HG02623 (cell line): ENCODE measurements at regions not wholly inside any gene's neighbourhood (a gene's known extent, or its start where the extent isn't known, plus 50 kb on each side); places are given as distances from the start of the nearest gene placed in this dataset.
"Not testable (repeated sequence)": the region's sequence is repeated elsewhere in the genome, so short reads cannot be mapped to it uniquely, and the experiment has no call there.

Source experiments
- ATAC-seq: cut with Tn5 transposase; IDR thresholded peaks from one replicate; pipeline ENCODE4 v1.9.1; 2021; ENCODE audit warnings: moderate library complexity; ENCODE audit not compliant: unreplicated experiment

- ATAC-seq = no peak
These were observed 231.8 kb downstream of the SQOR start for GRCh38 chr15:45866616-45867015.

- no peak for ATAC-seq
These were observed 232.5 kb downstream of the SQOR start for GRCh38 chr15:45867281-45867680.

- no peak for ATAC-seq
These were observed 233.4 kb downstream of the SQOR start for GRCh38 chr15:45868109-45868691.

DNA sequence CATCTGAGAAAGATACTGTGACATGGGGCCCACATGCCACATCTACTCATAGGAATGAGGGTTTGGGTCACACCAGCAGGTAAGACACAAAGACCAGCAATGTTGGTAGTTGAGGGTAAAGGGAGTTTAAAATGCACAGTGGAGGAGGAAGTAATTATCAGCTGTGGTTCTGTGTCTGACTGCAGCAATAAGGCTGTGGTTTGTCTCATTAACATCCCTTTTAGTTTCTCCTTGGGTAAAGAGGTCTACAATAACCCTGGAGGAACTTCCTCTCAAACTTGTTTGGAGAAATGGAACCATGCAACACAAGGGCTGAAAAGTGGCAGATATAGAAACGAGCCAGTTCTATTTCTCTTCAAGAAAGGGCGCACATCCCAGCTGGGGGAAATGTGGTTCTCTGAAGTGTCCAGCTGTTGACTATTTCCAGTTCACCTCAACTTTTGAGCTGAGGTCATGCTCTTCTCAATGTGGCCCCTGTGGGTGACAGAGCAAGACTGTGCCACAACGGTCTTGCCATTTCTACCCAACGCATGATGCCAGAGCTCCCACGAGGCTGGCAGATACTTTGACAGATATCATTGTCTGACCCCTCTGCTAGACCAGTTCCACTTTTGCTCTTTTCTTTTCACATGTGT lies 234.3 kb downstream of the SQOR start:
- ATAC-seq = no peak

GRCh38 chr15:45871121-45871855 lies 236.5 kb downstream of the SQOR start:
- no peak for ATAC-seq

GRCh38 chr15:45873781-45874180 lies 239.0 kb downstream of the SQOR start:
- no peak for ATAC-seq

DNA sequence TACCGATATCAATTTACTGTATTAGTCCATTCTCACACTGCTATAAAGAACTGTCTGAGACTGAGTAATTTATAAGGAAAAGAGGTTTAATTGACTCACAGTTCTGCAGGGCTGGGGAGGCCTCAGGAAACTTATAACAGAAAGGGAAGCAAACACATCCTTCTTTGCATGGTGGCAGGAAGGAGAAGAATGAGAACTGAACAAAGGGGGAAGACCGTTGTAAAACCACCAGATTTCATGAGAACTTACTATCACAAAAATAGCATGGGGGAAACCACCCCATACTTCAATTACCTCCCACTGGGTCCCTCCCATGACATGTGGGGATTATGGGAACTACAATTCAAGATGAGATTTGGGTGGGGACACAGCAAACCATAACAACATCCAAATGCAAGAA lies 239.7 kb downstream of the SQOR start:
- not testable (repeated sequence) for ATAC-seq

GRCh38 chr15:45884289-45884688 lies 249.5 kb downstream of the SQOR start:
- ATAC-seq = no peak

- ATAC-seq = no peak
These were observed 250.1 kb downstream of the SQOR start for GRCh38 chr15:45884755-45885445.

DNA sequence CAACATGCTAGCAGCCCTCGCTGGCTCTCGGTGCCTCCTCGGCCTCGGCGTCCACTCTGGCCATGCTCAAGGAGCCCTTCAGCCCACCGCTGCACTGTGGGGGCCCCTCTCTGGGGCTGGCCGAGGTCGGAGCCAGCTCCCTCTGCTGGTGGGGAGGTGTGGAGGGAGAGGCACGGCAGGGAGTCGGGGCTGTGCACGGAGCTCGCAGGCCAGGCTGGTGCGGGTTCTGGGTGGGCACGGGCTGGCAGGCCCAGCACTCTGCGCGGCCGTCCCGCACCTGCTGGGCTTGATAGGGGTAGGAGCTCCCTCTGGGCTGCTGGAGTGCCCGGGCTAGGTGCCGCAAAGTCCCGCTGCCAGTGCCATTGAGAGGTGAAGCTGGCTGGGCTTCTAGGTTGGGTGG lies 251.0 kb downstream of the SQOR start:
- ATAC-seq = no peak

GRCh38 chr15:45891766-45892165 lies 256.9 kb downstream of the SQOR start:
- ATAC-seq = no peak

GRCh38 chr15:45892182-45892581 lies 257.4 kb downstream of the SQOR start:
- no peak for ATAC-seq

GRCh38 chr15:45903283-45903682 lies 268.5 kb downstream of the SQOR start:
- ATAC-seq = no peak

DNA sequence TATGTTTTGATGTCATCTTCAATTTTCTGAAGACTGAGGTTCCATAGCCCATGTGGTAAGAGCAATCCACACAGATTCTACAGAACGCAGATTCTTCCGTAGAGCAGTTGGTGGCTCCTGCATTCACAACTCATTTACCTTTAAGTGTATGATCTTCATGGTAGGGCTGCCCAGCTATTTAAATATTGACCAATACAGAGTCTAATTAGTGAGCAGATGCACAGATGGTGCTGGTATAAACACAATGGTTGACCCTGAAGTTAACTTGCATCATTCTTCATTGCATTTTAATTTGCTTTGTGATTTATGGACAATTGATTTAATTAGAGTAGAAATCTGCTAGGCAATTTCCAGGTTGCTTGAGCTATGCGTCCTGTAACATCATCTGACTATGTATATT lies 269.2 kb downstream of the SQOR start:
- ATAC-seq = no peak

DNA sequence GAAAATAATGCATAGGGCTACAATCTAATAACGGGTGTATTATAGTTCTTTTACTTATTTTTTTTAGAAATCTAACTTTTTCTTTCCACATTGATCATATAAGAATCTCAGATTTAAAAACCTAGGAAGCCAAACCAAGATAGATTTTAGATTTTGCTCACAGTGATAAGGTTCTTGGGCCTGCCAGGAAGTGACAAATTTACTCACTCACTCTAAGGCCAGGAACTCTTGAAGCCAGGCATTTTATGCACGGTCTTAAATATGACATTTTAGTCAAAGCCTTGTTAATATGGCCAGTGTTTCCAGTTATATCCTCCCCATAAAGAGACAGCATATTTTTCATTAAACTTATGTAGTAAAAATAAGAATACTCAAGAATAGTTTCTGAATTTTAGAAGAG lies 271.4 kb downstream of the SQOR start:
- ATAC-seq = no peak

- no peak for ATAC-seq
These were observed 275.8 kb downstream of the SQOR start for GRCh38 chr15:45910671-45911070.

DNA sequence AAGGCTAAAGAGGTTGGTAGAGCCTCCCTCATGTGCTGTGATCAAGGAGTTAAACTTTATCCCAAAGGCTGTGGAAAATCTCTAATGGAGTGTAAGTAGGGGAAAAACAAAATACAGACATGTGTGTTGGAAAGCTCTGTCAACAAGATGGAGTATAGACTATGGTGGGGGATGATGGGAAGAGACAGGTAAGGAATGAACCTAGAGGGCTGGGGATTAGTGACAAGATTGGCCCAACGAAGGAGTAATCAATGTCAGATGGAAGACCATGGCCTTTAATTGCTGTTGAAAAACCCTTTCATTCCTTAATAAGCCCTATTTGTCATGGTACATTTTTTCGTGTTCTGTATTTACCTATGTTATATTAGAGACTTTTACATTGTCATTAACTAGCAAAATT lies 278.6 kb downstream of the SQOR start:
- ATAC-seq = no peak

DNA sequence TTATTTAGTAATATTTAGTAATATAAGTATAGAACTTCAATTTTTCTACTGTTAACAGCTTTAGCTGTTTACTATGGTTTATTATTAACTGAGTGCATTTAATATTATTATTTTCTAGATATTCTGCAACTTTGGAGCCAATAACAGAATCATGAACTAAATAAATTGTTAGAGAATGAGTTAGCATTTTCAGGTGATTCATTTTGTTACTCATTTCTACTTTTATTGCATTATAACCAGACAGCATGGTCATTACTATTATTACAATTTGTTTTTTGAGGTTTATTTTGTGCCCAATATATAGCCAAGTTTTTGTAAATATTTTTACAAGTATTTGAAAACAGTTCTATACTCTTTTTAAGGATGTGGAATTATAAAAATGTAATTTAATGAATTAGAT lies 279.6 kb downstream of the SQOR start:
- ATAC-seq = no peak

GRCh38 chr15:45918839-45919238 lies 284.0 kb downstream of the SQOR start:
- no peak for ATAC-seq

DNA sequence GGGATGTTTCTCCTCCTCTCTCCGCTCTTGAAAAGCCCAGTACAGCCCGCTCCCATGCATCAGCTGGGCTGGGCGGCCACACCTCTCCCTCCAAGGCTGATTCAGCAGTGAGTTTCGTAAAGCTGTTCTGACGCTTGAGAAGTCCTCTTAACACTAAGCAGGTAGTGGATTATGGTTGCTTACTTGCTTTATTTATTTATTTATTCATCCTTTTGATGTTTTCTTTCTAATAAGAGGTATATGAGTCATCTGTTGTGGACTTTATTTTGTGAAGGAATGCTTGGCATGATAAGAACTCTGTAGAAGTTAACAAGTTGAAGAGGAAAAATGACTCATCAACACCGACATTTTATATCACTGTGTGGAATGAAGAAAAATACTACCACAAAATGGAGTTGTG lies 285.0 kb downstream of the SQOR start:
- no peak for ATAC-seq

DNA sequence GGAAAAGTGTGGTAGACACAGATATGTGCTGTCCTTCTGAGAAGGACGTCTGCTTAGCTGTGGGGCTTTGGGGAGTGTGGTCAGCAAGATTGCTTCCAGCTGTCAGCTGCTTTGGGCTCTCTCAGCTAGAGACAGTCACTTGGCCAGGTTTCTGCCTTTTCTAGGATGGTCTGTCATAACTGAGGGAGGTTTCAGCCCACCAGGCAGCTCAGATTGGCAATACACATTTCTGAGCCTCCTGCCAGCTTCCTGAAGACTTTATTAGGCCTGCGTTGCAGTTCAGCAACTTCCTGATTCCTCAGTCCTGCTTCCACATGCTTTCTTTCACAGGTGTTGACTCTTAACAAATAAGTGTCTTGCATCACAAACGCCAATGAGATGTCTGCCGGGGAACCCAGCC lies 286.5 kb downstream of the SQOR start:
- ATAC-seq = no peak

DNA sequence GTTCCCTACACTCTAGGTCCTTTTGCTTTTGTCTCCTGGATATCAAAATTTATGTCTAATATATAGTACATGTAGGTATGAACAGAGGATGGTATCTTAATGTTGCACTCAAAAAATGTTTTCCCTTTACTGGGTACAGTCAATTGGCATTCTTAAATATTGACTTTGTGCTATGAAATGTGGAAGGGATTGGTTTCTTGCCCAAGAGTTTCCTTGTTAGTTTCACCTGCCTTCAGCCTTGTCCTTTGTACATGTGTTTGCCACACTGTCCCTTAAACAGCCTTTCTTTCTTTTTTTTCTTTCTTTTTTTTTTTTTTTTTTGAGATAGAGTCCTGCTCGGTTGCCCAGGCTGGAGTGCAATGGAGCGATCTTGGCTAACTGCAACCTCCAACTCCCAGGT lies 287.1 kb downstream of the SQOR start:
- ATAC-seq = no peak
